ENCODE measurements at regions not wholly inside any gene's neighbourhood (a gene's known extent, or its start where the extent isn't known, plus 50 kb on each side); places are given as distances from the start of the nearest gene placed in this dataset.
"Not testable (repeated sequence)": the region's sequence is repeated elsewhere in the genome, so short reads cannot be mapped to it uniquely, and the experiment has no call there.

DNA sequence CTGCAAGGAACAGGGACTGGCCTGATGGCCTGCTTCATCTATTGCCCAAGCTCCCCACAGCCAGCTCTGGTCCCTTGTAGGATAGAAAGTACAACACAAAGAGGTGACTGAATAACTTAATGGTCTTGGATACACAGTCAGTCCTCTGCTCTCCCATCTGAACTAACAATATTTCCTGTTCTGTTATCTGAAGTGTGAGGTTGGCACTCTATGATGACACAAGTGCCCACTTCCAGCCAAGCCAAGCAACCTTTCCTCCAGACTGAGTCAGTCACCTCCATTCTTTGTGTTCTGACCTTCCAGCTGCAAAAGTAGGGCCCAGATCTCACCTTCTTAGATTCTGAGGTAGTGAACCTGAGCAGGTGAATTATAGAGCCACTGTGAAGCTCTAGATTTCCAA lies 77.8 kb upstream of the NOTCH2NLA start:
- not testable (repeated sequence) for TF ChIP-seq POLR2A (IDR thresholded peaks at IDR 0.05)
- TF ChIP-seq, protein P1, sequence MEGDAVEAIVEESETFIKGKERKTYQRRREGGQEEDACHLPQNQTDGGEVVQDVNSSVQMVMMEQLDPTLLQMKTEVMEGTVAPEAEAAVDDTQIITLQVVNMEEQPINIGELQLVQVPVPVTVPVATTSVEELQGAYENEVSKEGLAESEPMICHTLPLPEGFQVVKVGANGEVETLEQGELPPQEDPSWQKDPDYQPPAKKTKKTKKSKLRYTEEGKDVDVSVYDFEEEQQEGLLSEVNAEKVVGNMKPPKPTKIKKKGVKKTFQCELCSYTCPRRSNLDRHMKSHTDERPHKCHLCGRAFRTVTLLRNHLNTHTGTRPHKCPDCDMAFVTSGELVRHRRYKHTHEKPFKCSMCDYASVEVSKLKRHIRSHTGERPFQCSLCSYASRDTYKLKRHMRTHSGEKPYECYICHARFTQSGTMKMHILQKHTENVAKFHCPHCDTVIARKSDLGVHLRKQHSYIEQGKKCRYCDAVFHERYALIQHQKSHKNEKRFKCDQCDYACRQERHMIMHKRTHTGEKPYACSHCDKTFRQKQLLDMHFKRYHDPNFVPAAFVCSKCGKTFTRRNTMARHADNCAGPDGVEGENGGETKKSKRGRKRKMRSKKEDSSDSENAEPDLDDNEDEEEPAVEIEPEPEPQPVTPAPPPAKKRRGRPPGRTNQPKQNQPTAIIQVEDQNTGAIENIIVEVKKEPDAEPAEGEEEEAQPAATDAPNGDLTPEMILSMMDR (IDR thresholded peaks at IDR 0.05), result not testable (repeated sequence)

Measured in testis (tissue), 2 donors.